HG03045 (cell line): ENCODE measurements at regions not wholly inside any gene's neighbourhood (a gene's known extent, or its start where the extent isn't known, plus 50 kb on each side); places are given as distances from the start of the nearest gene placed in this dataset.
"Not testable (repeated sequence)": the region's sequence is repeated elsewhere in the genome, so short reads cannot be mapped to it uniquely, and the experiment has no call there.

Experiments
- ATAC-seq: cut with Tn5 transposase; IDR thresholded peaks from one replicate; pipeline ENCODE4 v1.9.1; 2021; ENCODE audit warnings: mild to moderate bottlenecking, moderate library complexity; ENCODE audit not compliant: unreplicated experiment

DNA sequence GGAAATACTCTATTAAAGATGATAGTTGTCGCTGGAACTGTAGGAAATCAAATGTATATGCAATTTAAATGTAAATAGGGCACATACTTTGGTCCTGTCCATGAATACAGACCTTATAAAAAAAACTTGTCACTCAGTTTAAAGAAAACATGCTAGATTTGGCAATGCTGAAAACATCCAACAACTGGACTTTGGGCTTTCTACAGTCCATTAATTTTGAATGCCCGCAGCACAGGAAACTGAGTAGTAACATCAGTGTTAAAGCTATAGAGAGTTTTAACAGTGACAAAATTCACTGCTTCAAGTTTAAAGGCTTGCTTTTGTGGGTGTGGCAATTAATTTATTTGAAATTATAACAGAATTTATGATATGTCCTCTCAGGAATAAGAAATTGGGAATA is 578.4 kb downstream of the TRIML1 start:
- ATAC-seq, result no peak

DNA sequence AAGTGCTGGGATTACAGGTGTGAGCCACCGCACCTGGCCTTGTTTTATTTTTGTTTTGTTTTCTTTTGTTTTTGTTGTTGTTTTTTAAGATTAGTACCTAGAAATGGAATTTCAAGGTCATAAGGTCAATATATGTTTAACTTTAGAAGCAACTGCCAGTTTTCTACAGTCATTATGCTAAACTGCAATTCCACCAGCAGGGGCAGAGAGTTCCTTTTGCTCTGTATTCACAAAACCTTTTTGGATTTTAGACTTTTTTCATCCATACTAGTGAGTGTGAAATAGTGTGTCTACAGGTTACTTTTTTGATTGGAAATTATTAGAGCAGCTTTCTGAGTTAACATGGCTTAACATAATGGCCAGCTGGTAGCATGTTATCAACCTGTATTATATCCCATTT is 580.6 kb downstream of the TRIML1 start:
- ATAC-seq, result no peak

DNA sequence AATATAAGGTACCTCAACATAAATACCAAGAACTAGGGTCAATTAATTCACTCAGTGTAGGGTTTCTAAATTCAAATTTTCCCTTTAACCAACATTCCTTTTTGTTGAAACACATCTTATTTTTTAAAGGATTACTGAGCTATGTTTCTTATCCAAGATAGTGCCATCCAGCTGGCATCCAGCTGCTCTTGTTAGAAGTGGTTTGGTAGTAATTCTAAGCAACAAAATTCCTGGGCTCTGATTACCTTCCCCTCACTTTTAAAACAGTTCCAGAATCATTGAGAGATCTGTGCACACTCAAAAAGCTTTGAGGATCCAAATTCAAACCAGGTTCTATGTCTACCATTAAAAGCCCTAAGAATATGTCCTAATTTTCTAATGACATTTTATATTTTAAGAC is 583.7 kb downstream of the TRIML1 start:
- ATAC-seq, result no peak

DNA sequence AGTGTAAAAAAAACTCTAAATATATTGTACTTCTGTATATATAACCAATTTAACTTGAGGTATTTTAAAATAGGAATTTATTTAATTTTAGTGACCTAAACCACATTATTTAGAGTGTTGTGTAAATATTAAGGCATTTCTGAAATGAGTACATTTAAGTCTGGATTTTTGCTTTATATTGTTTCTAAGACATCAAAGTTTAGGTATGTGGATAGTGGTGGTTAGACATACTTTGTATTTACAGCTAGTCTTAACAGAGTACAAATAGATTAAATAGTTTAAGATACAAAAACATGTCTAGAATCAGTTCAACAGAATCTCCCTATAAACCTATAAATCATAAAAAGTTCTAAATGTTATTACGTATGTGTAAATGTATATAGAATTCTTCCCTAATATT is 588.5 kb downstream of the TRIML1 start:
- no peak for ATAC-seq

DNA sequence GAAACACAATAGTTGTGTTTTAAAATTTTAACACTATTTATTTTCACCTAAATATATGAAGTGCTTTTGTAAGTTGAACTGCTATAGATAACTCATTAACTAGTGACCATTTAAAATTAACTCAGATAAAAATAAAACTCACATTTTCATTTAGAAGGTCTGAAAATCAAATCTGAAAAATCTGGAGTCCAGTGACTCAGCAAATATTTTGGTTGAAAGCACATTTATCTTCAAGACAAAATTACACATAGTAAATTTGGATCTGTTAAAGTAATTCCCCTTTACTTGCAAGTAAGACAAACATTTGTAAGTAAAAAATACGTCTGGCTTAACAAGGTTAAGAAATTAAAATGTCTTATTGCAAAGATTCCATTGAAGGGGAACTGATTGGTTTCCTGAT is 589.1 kb downstream of the TRIML1 start:
- ATAC-seq, result no peak

DNA sequence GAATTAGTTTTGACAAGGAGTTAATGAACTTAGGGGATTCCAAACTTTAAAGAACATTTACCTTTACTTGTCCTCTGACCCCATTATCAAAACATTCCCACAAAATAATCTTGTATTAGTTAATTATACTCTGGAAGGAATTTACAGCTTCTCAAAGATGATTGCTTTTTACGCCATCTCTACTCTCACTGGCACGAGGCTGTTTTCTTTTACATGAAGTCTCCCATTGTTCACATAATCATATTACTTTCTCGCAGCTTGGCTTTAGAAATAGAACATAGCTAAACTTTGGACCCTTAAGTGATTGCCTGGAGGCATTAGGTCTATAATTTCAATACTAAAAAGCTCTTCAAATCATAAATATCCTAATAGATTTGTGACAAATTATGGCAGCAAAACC is 592.9 kb downstream of the TRIML1 start:
- no peak for ATAC-seq

DNA sequence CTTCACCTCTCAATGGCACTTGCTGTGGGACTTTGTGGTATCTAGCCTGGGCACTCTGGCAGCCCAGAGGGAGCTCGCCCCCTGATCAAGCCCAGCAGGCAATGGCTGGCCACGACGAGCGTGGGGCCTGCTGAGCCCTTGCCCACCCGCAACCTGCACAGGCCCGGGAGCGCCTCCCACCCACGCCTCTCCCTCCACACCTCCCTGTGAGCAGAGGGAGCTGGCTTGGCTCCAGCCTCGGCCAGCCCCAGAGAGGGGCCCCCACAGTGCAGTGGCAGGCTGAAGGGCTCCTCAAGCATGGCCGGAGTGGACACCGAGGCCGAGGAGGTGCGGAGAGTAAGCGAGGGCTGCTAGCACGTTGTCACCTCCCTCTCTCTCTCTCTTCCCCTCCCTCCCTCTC is 595.8 kb downstream of the TRIML1 start:
- no peak for ATAC-seq

DNA sequence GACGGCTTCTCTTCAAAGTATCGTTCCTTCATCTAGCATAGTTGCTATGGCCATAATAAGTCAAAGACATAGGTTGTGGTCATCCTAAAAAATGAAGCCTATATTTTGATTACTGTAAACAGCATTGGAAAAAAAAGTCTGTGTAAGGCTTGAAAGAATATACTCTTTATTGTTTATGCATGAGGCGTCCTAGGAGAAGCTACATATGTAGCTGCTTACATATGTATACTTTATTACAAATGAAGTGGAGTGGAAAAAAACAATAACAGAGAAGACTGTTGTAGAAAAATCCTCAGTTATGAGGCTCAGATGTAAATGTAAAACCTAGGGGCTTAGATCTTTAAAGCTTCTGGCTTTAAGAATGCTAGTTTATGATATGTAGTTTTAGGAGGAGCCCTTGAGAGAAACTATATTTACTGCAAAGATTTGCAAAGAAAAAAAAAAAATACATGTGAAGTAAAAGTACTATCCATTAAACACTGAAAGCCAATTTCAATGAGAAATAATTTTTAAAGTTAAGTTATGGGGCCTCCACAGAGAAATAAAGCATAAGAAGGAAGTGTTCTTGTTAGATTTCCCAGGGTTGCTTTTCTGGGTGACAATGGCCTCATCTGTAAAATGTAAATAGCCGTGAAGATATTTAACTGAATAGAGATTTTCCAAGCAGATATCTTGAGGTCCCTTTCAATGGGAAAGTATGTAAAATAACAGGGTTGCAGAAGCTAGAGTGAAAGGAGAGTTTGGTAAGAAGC is 598.2 kb downstream of the TRIML1 start:
- ATAC-seq, result no peak

DNA sequence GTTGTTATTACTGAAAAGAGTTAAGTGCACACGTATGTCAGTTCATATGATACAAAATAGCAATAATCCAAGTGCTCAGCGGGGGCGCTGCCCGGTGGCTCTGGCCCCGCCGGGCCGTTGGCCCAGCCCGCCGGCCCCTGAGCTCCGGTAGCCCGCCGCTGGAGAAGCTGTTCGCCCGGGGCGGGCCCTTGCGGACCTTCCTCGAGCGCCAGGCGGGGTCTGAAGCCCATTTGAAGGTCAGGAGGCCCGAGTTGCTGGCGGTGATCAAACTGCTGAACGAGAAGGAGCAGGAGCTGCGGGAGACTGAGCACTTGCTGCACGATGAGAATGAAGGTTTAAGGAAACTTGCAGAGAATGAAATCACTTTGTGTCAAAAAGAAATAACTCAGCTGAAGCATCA is 599.0 kb downstream of the TRIML1 start:
- ATAC-seq, result not testable (repeated sequence)

DNA sequence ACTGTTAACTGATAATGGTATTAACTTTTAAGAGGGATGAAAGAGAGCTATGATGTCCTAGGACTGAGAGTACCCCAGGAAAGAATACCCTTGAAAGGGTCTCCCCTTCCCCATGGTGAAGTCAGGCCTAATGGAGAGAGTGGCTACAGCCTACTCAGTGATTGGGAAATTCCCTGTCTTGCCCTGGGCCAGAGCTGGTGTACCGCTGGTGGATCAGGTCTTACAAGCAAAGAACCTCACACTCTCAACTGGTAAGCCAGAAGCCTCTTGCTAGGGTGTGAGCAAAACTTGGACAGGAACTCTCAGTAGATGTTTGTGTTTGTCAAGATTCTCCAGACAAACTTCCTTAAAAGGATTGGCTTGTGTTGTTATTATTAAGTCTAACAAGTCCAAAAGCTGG is 600.9 kb downstream of the TRIML1 start:
- ATAC-seq, result not testable (repeated sequence)

- not testable (repeated sequence) for ATAC-seq
These were observed 601.5 kb downstream of the TRIML1 start for GRCh38 chr4:188740791-188741190.

- no peak for ATAC-seq
These were observed 615.2 kb downstream of the TRIML1 start for GRCh38 chr4:188754372-188755002.

- ATAC-seq, result no peak
These were observed 628.3 kb downstream of the TRIML1 start for GRCh38 chr4:188767496-188767895.

DNA sequence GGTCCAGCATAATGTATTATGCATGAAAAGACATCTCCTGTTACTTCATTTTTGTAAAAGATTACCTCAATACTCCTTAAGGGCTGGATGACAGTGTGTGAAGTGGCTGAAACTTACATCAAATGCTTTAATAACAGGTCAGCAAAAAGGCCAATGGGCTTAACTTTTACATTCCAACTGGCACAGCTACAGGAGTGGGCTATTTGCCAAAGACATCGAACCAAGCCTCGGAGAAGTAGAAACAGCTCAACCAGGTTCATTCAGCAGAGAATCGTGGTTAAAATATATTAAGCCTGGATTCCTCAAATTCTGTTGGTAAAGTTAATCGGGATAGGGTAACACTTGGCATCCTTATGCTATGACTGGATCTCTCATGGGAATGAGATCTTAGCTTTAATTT is 639.7 kb downstream of the TRIML1 start:
- no peak for ATAC-seq

GRCh38 chr4:188779581-188779980 is 640.3 kb downstream of the TRIML1 start:
- no peak for ATAC-seq

DNA sequence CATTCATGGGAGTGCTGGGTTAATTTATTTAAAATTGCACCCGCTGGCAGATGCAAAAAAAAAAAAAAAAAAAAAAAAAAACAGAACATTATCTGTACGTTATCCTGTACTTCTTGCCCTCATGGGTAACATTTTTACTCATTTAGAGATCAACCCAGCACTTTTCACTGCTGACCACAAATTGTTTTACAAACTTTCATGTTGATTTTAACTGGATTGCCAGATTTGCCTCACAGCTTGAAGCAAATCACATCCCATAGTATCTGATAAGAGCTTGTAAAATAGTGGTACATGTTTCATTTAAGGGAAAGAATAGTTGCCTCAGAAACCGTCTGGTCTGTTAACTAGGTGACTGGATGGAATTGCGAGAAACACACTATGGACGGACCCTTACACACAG is 640.8 kb downstream of the TRIML1 start:
- no peak for ATAC-seq

DNA sequence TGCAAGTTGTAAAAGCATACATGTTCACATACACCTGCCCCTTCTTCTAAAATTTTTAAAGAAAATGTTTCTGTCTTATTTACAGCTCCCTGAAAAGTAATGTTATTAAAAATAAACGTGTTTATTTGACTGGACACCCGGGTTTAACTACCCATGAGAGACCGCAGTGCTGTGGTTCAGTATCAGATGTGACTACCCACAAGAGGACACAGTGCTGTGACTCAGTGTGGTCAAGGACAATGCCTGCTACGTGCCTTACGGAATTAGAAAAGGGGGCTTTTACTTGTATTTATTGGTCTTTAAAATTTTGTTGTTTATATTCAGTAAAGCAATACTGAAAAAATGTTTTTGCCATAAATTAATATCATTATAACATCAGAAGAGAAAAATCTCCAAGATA is 641.4 kb downstream of the TRIML1 start:
- no peak for ATAC-seq

GRCh38 chr4:188781655-188782054 is 642.4 kb downstream of the TRIML1 start:
- ATAC-seq, result no peak

DNA sequence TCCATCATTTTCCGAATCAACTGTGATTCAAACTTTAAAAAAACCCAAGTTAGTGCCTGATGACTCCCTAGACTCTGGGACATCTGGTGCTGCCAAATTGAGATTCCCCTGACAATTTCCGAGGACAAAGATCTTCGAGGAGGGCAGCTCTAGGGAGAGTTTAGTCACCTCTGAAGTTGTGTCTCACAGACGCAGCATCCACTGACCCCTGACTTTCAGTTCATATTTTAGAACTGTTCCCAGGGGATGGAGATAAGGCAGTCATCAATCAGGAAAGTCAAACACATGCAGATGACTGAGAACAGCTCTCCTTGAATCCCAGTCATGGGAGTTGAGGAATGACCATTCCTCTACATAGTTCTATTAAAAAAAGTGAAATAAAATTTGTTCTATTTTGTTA is 643.9 kb downstream of the TRIML1 start:
- no peak for ATAC-seq

GRCh38 chr4:188783606-188784160 is 644.4 kb downstream of the TRIML1 start:
- ATAC-seq, result no peak

DNA sequence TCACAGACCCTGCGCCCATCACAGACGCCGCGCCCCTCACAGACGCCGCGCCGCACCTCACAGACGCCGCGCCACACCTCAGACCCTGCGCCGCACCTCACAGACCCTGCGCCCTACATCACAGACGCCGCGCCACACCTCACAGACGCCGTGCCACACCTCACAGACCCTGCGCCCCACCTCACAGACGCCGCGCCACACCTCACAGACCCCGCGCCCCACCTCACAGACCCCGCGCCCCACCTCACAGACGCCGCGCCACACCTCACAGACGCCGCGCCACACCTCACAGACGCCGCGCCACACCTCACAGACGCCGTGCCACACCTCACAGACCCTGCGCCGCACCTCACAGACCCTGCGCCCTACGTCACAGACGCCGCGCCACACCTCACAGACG is 657.4 kb downstream of the TRIML1 start:
- not testable (repeated sequence) for ATAC-seq

- not testable (repeated sequence) for ATAC-seq
These were observed 657.8 kb downstream of the TRIML1 start for GRCh38 chr4:188797011-188797410.
